HCT116 (cell line): ENCODE measurements at regions not wholly inside any gene's neighbourhood (a gene's known extent, or its start where the extent isn't known, plus 50 kb on each side); places are given as distances from the start of the nearest gene placed in this dataset.

Experiments
- ATAC-seq: fragments of 200-7000 bp; cut with Tn5 transposase; 2 replicates; pipeline ENCODE4 v1.9.1; 2020; ENCODE audit warnings: mild to moderate bottlenecking, moderate library complexity
- BruUV-seq: library from RNA; stranded (reverse); fragments of 400-500 nt; replicated peaks from 2 replicates; lab custom pipeline; 2021; lab: Mats Ljungman, UMichigan
- CTCF ChIA-PET: fragments of 300-600 bp; sonication (Branson Sonifier 250); formaldehyde crosslinking; loops from one replicate; lab custom pipeline; 2021; ENCODE audit warnings: antibody characterized with exemption; lab: Charles Lee
- POLR2A ChIA-PET: fragments of 300-600, 350-600 bp; sonication (Branson Sonifier 250); formaldehyde crosslinking; loops from one replicate; lab custom pipeline; 2021; ENCODE audit warnings: antibody characterized with exemption; lab: Charles Lee
- RAD21 ChIA-PET, 2 experiments: fragments of 300-600 bp; sonication (Branson Sonifier 250); formaldehyde crosslinking; loops; one replicate each; lab custom pipeline; 2023; ENCODE audit warnings: low total read pairs in 2 of 2; ENCODE audit not compliant: uncharacterized antibody in 2 of 2, unreplicated experiment in 2 of 2, low non-redundant PET in 1 of 2; lab: Charles Lee
- DNase-seq: peaks from one replicate; pipeline ENCODE4 v3.0.0-alpha.2; 2010; ENCODE audit warnings: low read depth, low spot score
- H2AFZ ChIP-seq: fragments of 200-600 bp; shearing (Covaris generic), sonication (generic); 2 replicates; pipeline ENCODE4 v1.6.1; 2017; ENCODE audit warnings: low read depth, mixed run types, mixed read lengths, antibody characterized with exemption, low read length; ENCODE audit not compliant: poor library complexity, severe bottlenecking
- H3K27ac ChIP-seq: 2 replicates; pipeline ENCODE4 v1.5.1; 2012; ENCODE audit warnings: low read depth, low read length
- H3K27me3 ChIP-seq: fragments of 200-600 bp; sonication (generic); 2 replicates; pipeline ENCODE4 v1.6.1; 2016; ENCODE audit warnings: mixed run types, low read length, mixed read lengths; ENCODE audit not compliant: insufficient read depth
- H3K36me3 ChIP-seq, 2 experiments: fragments of 200-500 bp in 1 of 2; fragments of 200-600 bp in 1 of 2; sonication (Bioruptor generic) in 1 of 2; sonication (generic) in 1 of 2; 2 replicates each; pipeline versions ENCODE4 v1.5.1 to v1.6.1; 2014 to 2016; ENCODE audit warnings: low read length in 2 of 2, inconsistent platforms in 1 of 2, mixed read lengths in 1 of 2, mixed run types in 1 of 2; ENCODE audit not compliant: insufficient read depth in 2 of 2, control insufficient read depth in 1 of 2
- H3K4me1 ChIP-seq, 2 experiments: fragments of 200-600 bp in 1 of 2; sonication (generic) in 1 of 2; 2 replicates each; pipeline versions ENCODE4 v1.5.1 to v1.6.1; 2012 to 2017; ENCODE audit warnings: low read length in 2 of 2, inconsistent platforms in 1 of 2, mild to moderate bottlenecking in 1 of 2, mixed read lengths in 1 of 2, mixed run types in 1 of 2, moderate library complexity in 1 of 2; ENCODE audit not compliant: insufficient read depth in 2 of 2, control insufficient read depth in 1 of 2
- H3K4me2 ChIP-seq: fragments of 200-600 bp; sonication (generic); 2 replicates; pipeline ENCODE4 v1.6.1; 2017; ENCODE audit warnings: mixed run types, low read length, mixed read lengths
- H3K4me3 ChIP-seq, 2 experiments: fragments of 200-600 bp in 1 of 2; sonication (generic) in 1 of 2; replicated peaks in 1 of 2; 2 replicates each; pipeline ENCODE4 v1.5.1; 2011 to 2016; ENCODE audit warnings: low read length in 2 of 2, control low read depth in 1 of 2, low read depth in 1 of 2, mild to moderate bottlenecking in 1 of 2, mixed read lengths in 1 of 2, mixed run types in 1 of 2
- H3K79me2 ChIP-seq: fragments of 200-600 bp; sonication (generic); 2 replicates; pipeline ENCODE4 v1.6.1; 2017; ENCODE audit warnings: mild to moderate bottlenecking, mixed run types, low read length, moderate library complexity, mixed read lengths; ENCODE audit not compliant: insufficient read depth
- H3K9ac ChIP-seq: fragments of 200-600 bp; sonication (generic); 2 replicates; pipeline ENCODE4 v1.6.1; 2016; ENCODE audit warnings: low read length, mixed read lengths
- H3K9me2 ChIP-seq: fragments of 200-600 bp; sonication (generic), shearing (Covaris generic); 2 replicates; pipeline ENCODE4 v1.6.1; 2017; ENCODE audit warnings: mixed run types, mild to moderate bottlenecking, moderate library complexity; ENCODE audit not compliant: insufficient read depth
- H3K9me3 ChIP-seq, 2 experiments: fragments of 200-500 bp in 1 of 2; fragments of 200-600 bp in 1 of 2; sonication (Bioruptor generic) in 1 of 2; sonication (generic) in 1 of 2; 2 replicates each; pipeline ENCODE4 v1.6.1; 2014 to 2017; ENCODE audit warnings: low read length in 2 of 2, mixed read lengths in 2 of 2, inconsistent platforms in 1 of 2, low read depth in 1 of 2, mild to moderate bottlenecking in 1 of 2, mixed run types in 1 of 2, moderate library complexity in 1 of 2; ENCODE audit not compliant: control insufficient read depth in 1 of 2, insufficient read depth in 1 of 2
- H4K20me1 ChIP-seq: fragments of 200-600 bp; sonication (generic), shearing (Covaris generic); 2 replicates; pipeline ENCODE4 v1.6.1; 2017; ENCODE audit warnings: mixed run types, mild to moderate bottlenecking, moderate library complexity; ENCODE audit not compliant: insufficient read depth
- CBX3 ChIP-seq: IDR thresholded peaks from 2 replicates; pipeline ENCODE4 v1.6.1; 2012; ENCODE audit warnings: low read depth
- CEBPB ChIP-seq: IDR thresholded peaks from 2 replicates; pipeline ENCODE4 v1.6.1; 2012; ENCODE audit warnings: low read depth
- EZH2 ChIP-seq: fragments of 200-600 bp; sonication (generic); IDR thresholded peaks from 2 replicates; pipeline ENCODE4 v1.6.1; 2017; ENCODE audit warnings: antibody characterized with exemption, mixed run types
- EZH2phosphoT487 ChIP-seq: fragments of 200-600 bp; IDR thresholded peaks from 2 replicates; pipeline ENCODE4 v1.6.1; 2018; ENCODE audit warnings: antibody characterized with exemption, borderline replicate concordance
- MAX ChIP-seq: IDR thresholded peaks from 2 replicates; pipeline ENCODE4 v1.6.1; 2012
- POLR2A ChIP-seq: IDR thresholded peaks from 2 replicates; pipeline ENCODE4 v1.7.0; 2011; ENCODE audit warnings: borderline replicate concordance; ENCODE audit not compliant: insufficient read depth, insufficient read length; ENCODE audit errors: extremely low read depth
- POLR2AphosphoS5 ChIP-seq: IDR thresholded peaks from 2 replicates; pipeline ENCODE4 v1.6.1; 2011; ENCODE audit warnings: mild to moderate bottlenecking, low read depth, low read length, moderate library complexity
- SP1 ChIP-seq: IDR thresholded peaks from 2 replicates; pipeline ENCODE4 v1.6.1; 2012; ENCODE audit warnings: low read depth
- SRF ChIP-seq: IDR thresholded peaks from 2 replicates; pipeline ENCODE4 v1.6.1; 2012; ENCODE audit warnings: low read depth
- YY1 ChIP-seq: IDR thresholded peaks from 2 replicates; pipeline ENCODE4 v1.6.1; 2011; ENCODE audit warnings: low read length, low read depth, moderate library complexity, mild to moderate bottlenecking; ENCODE audit not compliant: insufficient replicate concordance; ENCODE audit errors: extremely low read depth
- ZFX ChIP-seq: fragments of 450-650 bp; IDR thresholded peaks from 2 replicates; pipeline ENCODE4 v1.6.1; 2017
- ZNF274 ChIP-seq: fragments of 200-500 bp; sonication (Bioruptor generic); IDR thresholded peaks from 2 replicates; pipeline ENCODE4 v1.6.1; 2014; ENCODE audit warnings: mild to moderate bottlenecking, low read depth, low read length, inconsistent platforms
- intact Hi-C: fragments of 100-400 bp; cut with micrococcal nuclease; formaldehyde crosslinking; loops from 2 replicates; pipeline ENCODE4 v1.10.0; 2022
- TF ChIP-seq, protein P1 (sequence below): IDR thresholded peaks from 2 replicates; pipeline ENCODE4 v1.6.1; 2012; ENCODE audit warnings: low read depth

- no TSS peak for BruUV-seq
- H3K9me3 ChIP-seq: no peaks in the 10 kb centered on the region
- H3K27me3 ChIP-seq: no peaks in the 10 kb centered on the region
- H3K36me3 ChIP-seq: no peaks in the 10 kb centered on the region
- no peaks in the 10 kb centered on the region for H3K79me2 ChIP-seq
- H3K4me2 ChIP-seq: no peak overlapping the region
- H3K4me3 ChIP-seq: no peak overlapping the region
- CTCF ChIA-PET: no interaction called here
- no peak overlapping the region for H3K27ac ChIP-seq
- H4K20me1 ChIP-seq: no peaks in the 10 kb centered on the region
- POLR2A ChIA-PET: no interaction called here
- intact Hi-C loops: no loop called here
- no peaks in the 10 kb centered on the region for H3K4me1 ChIP-seq
- no peaks in the 10 kb centered on the region for H3K9me2 ChIP-seq
- RAD21 ChIA-PET: no interaction called here
- H3K9ac ChIP-seq: no peak overlapping the region
- ATAC-seq: no peak
- TF ChIP-seq ZNF274 (no peak), MAX (no peak), YY1 (no peak), EZH2phosphoT487 (no peak), SRF (no peak), CEBPB (no peak), POLR2A (no peak), ZFX (no peak), SP1 (no peak), CBX3 (no peak), EZH2 (no peak), POLR2AphosphoS5 (no peak)
- TF ChIP-seq, protein P1, sequence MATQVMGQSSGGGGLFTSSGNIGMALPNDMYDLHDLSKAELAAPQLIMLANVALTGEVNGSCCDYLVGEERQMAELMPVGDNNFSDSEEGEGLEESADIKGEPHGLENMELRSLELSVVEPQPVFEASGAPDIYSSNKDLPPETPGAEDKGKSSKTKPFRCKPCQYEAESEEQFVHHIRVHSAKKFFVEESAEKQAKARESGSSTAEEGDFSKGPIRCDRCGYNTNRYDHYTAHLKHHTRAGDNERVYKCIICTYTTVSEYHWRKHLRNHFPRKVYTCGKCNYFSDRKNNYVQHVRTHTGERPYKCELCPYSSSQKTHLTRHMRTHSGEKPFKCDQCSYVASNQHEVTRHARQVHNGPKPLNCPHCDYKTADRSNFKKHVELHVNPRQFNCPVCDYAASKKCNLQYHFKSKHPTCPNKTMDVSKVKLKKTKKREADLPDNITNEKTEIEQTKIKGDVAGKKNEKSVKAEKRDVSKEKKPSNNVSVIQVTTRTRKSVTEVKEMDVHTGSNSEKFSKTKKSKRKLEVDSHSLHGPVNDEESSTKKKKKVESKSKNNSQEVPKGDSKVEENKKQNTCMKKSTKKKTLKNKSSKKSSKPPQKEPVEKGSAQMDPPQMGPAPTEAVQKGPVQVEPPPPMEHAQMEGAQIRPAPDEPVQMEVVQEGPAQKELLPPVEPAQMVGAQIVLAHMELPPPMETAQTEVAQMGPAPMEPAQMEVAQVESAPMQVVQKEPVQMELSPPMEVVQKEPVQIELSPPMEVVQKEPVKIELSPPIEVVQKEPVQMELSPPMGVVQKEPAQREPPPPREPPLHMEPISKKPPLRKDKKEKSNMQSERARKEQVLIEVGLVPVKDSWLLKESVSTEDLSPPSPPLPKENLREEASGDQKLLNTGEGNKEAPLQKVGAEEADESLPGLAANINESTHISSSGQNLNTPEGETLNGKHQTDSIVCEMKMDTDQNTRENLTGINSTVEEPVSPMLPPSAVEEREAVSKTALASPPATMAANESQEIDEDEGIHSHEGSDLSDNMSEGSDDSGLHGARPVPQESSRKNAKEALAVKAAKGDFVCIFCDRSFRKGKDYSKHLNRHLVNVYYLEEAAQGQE: no peak
- TF ChIP-seq, all 23 proteins: peak for 0
- no peak overlapping the region for H2AFZ ChIP-seq
- DNase-seq: no peak
Observed at GRCh38 chr2:84175970-84176369, 283.1 kb downstream of the SUCLG1 start.
